Endothelial cell of umbilical vein (primary cell): ENCODE measurements at regions not wholly inside any gene's neighbourhood (a gene's known extent, or its start where the extent isn't known, plus 50 kb on each side); places are given as distances from the start of the nearest gene placed in this dataset.

Experiments
- BruUV-seq: library from RNA; stranded (reverse); fragments of 400-500 nt; replicated peaks from 2 replicates; lab custom pipeline; 2021; lab: Mats Ljungman, UMichigan
- CTCF ChIA-PET: fragments of 300-600, 350-600 bp; sonication (Branson Sonifier 250); formaldehyde crosslinking; loops from one replicate; lab custom pipeline; 2021; ENCODE audit warnings: antibody characterized with exemption, inconsistent platforms; lab: Charles Lee
- POLR2A ChIA-PET: fragments of 300-600, 350-600 bp; sonication (Branson Sonifier 250); formaldehyde crosslinking; loops from one replicate; lab custom pipeline; 2021; ENCODE audit warnings: antibody characterized with exemption, inconsistent platforms; lab: Charles Lee
- DNase-seq: peaks from one replicate; pipeline ENCODE4 v3.0.0-alpha.2; 2011; ENCODE audit warnings: low read depth, low spot score
- FAIRE-seq: peaks from 2 replicates; lab custom pipeline; 2011; peaks lifted over from hg19 to GRCh38; lab: Jason Lieb, UNC
- H2AFZ ChIP-seq: 2 replicates; pipeline ENCODE4 v1.6.0; 2012; ENCODE audit warnings: low read depth, low read length, control low read depth, inconsistent platforms
- H3K27ac ChIP-seq: 2 replicates; pipeline ENCODE4 v1.5.1; 2011; ENCODE audit warnings: low read depth, mild to moderate bottlenecking, control low read depth, low read length, moderate library complexity; ENCODE audit not compliant: insufficient read depth
- H3K27me3 ChIP-seq, 2 experiments: 2 replicates each; pipeline versions ENCODE4 v1.6.0 to v1.6.1; 2011; ENCODE audit warnings: low read length in 2 of 2, mixed read lengths in 1 of 2; ENCODE audit not compliant: control insufficient read depth in 2 of 2, insufficient read depth in 2 of 2
- H3K36me3 ChIP-seq, 2 experiments: 2 replicates in 1 of 2; 3 replicates in 1 of 2; pipeline ENCODE4 v1.5.1; 2011; ENCODE audit warnings: low read length in 2 of 2, mild to moderate bottlenecking in 1 of 2, moderate library complexity in 1 of 2; ENCODE audit not compliant: control insufficient read depth in 2 of 2, insufficient read depth in 2 of 2; ENCODE audit errors: extremely low read depth in 1 of 2
- H3K4me1 ChIP-seq: 3 replicates; pipeline ENCODE4 v1.5.1; 2011; ENCODE audit warnings: mild to moderate bottlenecking, low read length; ENCODE audit not compliant: control insufficient read depth, insufficient read depth; ENCODE audit errors: extremely low read depth
- H3K4me2 ChIP-seq: 2 replicates; pipeline ENCODE4 v1.6.1; 2011; ENCODE audit warnings: low read length, control low read depth, mixed read lengths; ENCODE audit not compliant: insufficient read depth
- H3K4me3 ChIP-seq, 3 experiments: fragments of 200-600 bp in 1 of 3; sonication (generic), shearing (Covaris generic) in 1 of 3; replicated peaks in 1 of 3; 2 replicates each; pipeline ENCODE4 v1.5.1; 2011 to 2016; ENCODE audit warnings: control low read depth in 3 of 3, low read length in 3 of 3, mild to moderate bottlenecking in 2 of 3, inconsistent platforms in 1 of 3, low read depth in 1 of 3, moderate library complexity in 1 of 3; ENCODE audit not compliant: insufficient read depth in 1 of 3
- H3K79me2 ChIP-seq: 2 replicates; pipeline ENCODE4 v1.6.0; 2012; ENCODE audit warnings: low read length, inconsistent platforms; ENCODE audit not compliant: control insufficient read depth, insufficient read depth
- H3K9ac ChIP-seq: replicated peaks from 2 replicates; pipeline ENCODE3; 2011; ENCODE audit warnings: low read length, control low read depth; ENCODE audit not compliant: insufficient read depth; ENCODE audit errors: extremely low read depth
- H3K9me1 ChIP-seq: replicated peaks from 3 replicates; pipeline ENCODE4 v1.6.0; 2011; ENCODE audit warnings: mild to moderate bottlenecking, low read length; ENCODE audit not compliant: control insufficient read depth, insufficient read depth; ENCODE audit errors: extremely low read depth
- H3K9me3 ChIP-seq: replicated peaks from 2 replicates; pipeline ENCODE4 v1.5.1; 2012; ENCODE audit warnings: low read length, inconsistent platforms; ENCODE audit not compliant: control insufficient read depth, insufficient read depth
- H4K20me1 ChIP-seq: replicated peaks from 2 replicates; pipeline ENCODE3; 2011; ENCODE audit warnings: mild to moderate bottlenecking, low read length; ENCODE audit not compliant: control insufficient read depth, insufficient read depth; ENCODE audit errors: extremely low read depth
- EZH2 ChIP-seq: IDR thresholded peaks from 2 replicates; pipeline ENCODE4 v1.6.1; 2012; ENCODE audit warnings: borderline replicate concordance, low read depth, mild to moderate bottlenecking, moderate library complexity, low read length, inconsistent platforms; ENCODE audit not compliant: severe bottlenecking
- FOS ChIP-seq: IDR thresholded peaks from 2 replicates; pipeline ENCODE4 v1.6.1; 2011; ENCODE audit warnings: mild to moderate bottlenecking, low read length, moderate library complexity, borderline replicate concordance; ENCODE audit not compliant: insufficient read depth
- GATA2 ChIP-seq: IDR thresholded peaks from 2 replicates; pipeline ENCODE4 v1.7.0; 2011; ENCODE audit warnings: low read depth, mild to moderate bottlenecking, moderate library complexity, mixed read lengths, low read length; ENCODE audit not compliant: insufficient read length, insufficient read depth
- JUN ChIP-seq: IDR thresholded peaks from 2 replicates; pipeline ENCODE4 v1.6.1; 2011; ENCODE audit warnings: borderline replicate concordance, low read depth; ENCODE audit not compliant: insufficient read length, insufficient read depth
- MAX ChIP-seq: IDR thresholded peaks from 2 replicates; pipeline ENCODE4 v1.6.1; 2011; ENCODE audit not compliant: insufficient read depth, insufficient read length
- MYC ChIP-seq: IDR thresholded peaks from one replicate; pipeline ENCODE4 v1.6.1; 2011; ENCODE audit warnings: mild to moderate bottlenecking, low read depth, low read length
- POLR2A ChIP-seq: IDR thresholded peaks from 2 replicates; pipeline ENCODE4 v1.6.1; 2012; ENCODE audit warnings: low read depth, mild to moderate bottlenecking, control low read depth, low read length
- POLR2AphosphoS5 ChIP-seq: IDR thresholded peaks from 2 replicates; pipeline ENCODE4 v1.6.1; 2012; ENCODE audit warnings: low read depth, mild to moderate bottlenecking, control low read depth, low read length, moderate library complexity; ENCODE audit not compliant: insufficient read depth
- dilution Hi-C: fragments of 300-500 bp; cut with MboI; formaldehyde crosslinking; loops from one replicate; pipeline ENCODE4 v1.15.0; 2019; ENCODE audit warnings: low sequenced_read_pairs; ENCODE audit not compliant: extremely low pct_ligation_motif_present
- intact Hi-C: fragments of 100-400 bp; cut with micrococcal nuclease; formaldehyde crosslinking; loops from one replicate; pipeline ENCODE4 v1.10.0; 2022
- TF ChIP-seq, protein P1 (sequence below), 2 donors: IDR thresholded peaks; 1 replicate in 1 of 2; 2 replicates in 1 of 2; pipeline ENCODE4 v1.5.1; 2011; ENCODE audit warnings: low read length in 2 of 2, mild to moderate bottlenecking in 2 of 2, moderate library complexity in 2 of 2, control low read depth in 1 of 2, inconsistent platforms in 1 of 2, low read depth in 1 of 2; ENCODE audit not compliant: insufficient read depth in 1 of 2; ENCODE audit errors: extremely low read depth in 1 of 2

GRCh38 chr1:200345520-200345919 lies 64.3 kb downstream of the ZNF281 start:
- no peaks in the 10 kb centered on the region for H3K4me1 ChIP-seq
- H3K27ac ChIP-seq, result no peak overlapping the region
- H2AFZ ChIP-seq, result no peak overlapping the region
- H3K9me3 ChIP-seq, result no peaks in the 10 kb centered on the region
- FAIRE-seq, result no peak
- no peak overlapping the region for H3K4me3 ChIP-seq
- no peaks in the 10 kb centered on the region for H4K20me1 ChIP-seq
- BruUV-seq, result no TSS peak
- intact Hi-C loops (no loop called here), dilution Hi-C loops (no loop called here)
- H3K9me1 ChIP-seq, result no peaks in the 10 kb centered on the region
- no peaks in the 10 kb centered on the region for H3K27me3 ChIP-seq
- H3K79me2 ChIP-seq, result no peaks in the 10 kb centered on the region
- no peak for DNase-seq
- ChIA-PET CTCF (no interaction called here), POLR2A (no interaction called here)
- H3K9ac ChIP-seq, result no peak overlapping the region
- H3K4me2 ChIP-seq, result no peak overlapping the region
- TF ChIP-seq EZH2 (no peak), MAX (no peak), POLR2A (no peak), MYC (no peak), JUN (no peak), GATA2 (no peak), FOS (no peak), POLR2AphosphoS5 (no peak)
- TF ChIP-seq, protein P1, sequence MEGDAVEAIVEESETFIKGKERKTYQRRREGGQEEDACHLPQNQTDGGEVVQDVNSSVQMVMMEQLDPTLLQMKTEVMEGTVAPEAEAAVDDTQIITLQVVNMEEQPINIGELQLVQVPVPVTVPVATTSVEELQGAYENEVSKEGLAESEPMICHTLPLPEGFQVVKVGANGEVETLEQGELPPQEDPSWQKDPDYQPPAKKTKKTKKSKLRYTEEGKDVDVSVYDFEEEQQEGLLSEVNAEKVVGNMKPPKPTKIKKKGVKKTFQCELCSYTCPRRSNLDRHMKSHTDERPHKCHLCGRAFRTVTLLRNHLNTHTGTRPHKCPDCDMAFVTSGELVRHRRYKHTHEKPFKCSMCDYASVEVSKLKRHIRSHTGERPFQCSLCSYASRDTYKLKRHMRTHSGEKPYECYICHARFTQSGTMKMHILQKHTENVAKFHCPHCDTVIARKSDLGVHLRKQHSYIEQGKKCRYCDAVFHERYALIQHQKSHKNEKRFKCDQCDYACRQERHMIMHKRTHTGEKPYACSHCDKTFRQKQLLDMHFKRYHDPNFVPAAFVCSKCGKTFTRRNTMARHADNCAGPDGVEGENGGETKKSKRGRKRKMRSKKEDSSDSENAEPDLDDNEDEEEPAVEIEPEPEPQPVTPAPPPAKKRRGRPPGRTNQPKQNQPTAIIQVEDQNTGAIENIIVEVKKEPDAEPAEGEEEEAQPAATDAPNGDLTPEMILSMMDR (IDR thresholded peaks at IDR 0.05; ENCODE audit: extremely low read depth in 1 of 2, insufficient read depth in 1 of 2, low read depth in 1 of 2, low read length in 2 of 2), result no peak
- H3K36me3 ChIP-seq, result no peaks in the 10 kb centered on the region
